ENCODE measurements at regions not wholly inside any gene's neighbourhood (a gene's known extent, or its start where the extent isn't known, plus 50 kb on each side); places are given as distances from the start of the nearest gene placed in this dataset.

- DNase-seq (ENCODE audit: low read depth), result no peak
These were observed 180.3 kb upstream of the MEOX2 start for GRCh38 chr7:15866753-15867152.

- no peak for DNase-seq (ENCODE audit: low read depth)
These were observed 178.1 kb upstream of the MEOX2 start for GRCh38 chr7:15864626-15864991.

GRCh38 chr7:15863951-15864625 lies 177.6 kb upstream of the MEOX2 start:
- DNase-seq (ENCODE audit: low read depth), result peak; percentile 2

- DNase-seq (ENCODE audit: low read depth), result no peak
These were observed 176.3 kb upstream of the MEOX2 start for GRCh38 chr7:15862781-15863165.

GRCh38 chr7:15862016-15862780 lies 175.7 kb upstream of the MEOX2 start:
- no peak for DNase-seq (ENCODE audit: low read depth)

GRCh38 chr7:15860264-15860949 lies 173.9 kb upstream of the MEOX2 start:
- no peak for DNase-seq (ENCODE audit: low read depth)

GRCh38 chr7:15857026-15857425 lies 170.5 kb upstream of the MEOX2 start:
- no peak for DNase-seq (ENCODE audit: low read depth)

GRCh38 chr7:15856311-15856710 lies 169.8 kb upstream of the MEOX2 start:
- no peak for DNase-seq (ENCODE audit: low read depth)

- DNase-seq (ENCODE audit: low read depth), result no peak
These were observed 169.1 kb upstream of the MEOX2 start for GRCh38 chr7:15855525-15856109.

GRCh38 chr7:15854841-15855524 lies 168.5 kb upstream of the MEOX2 start:
- DNase-seq (ENCODE audit: low read depth), result no peak

- DNase-seq (ENCODE audit: low read depth), result peak; percentile 2
These were observed 167.5 kb upstream of the MEOX2 start for GRCh38 chr7:15853832-15854470.

- DNase-seq (ENCODE audit: low read depth), result no peak
These were observed 164.7 kb upstream of the MEOX2 start for GRCh38 chr7:15851201-15851600.

GRCh38 chr7:15848901-15849300 lies 162.4 kb upstream of the MEOX2 start:
- no peak for DNase-seq (ENCODE audit: low read depth)

- no peak for DNase-seq (ENCODE audit: low read depth)
These were observed 161.9 kb upstream of the MEOX2 start for GRCh38 chr7:15848362-15848761.

GRCh38 chr7:15845868-15846267 lies 159.4 kb upstream of the MEOX2 start:
- DNase-seq (ENCODE audit: low read depth), result no peak

GRCh38 chr7:15845461-15845860 lies 159.0 kb upstream of the MEOX2 start:
- DNase-seq (ENCODE audit: low read depth), result no peak

GRCh38 chr7:15839416-15840100 lies 153.1 kb upstream of the MEOX2 start:
- no peak for DNase-seq (ENCODE audit: low read depth)

GRCh38 chr7:15838265-15838664 lies 151.8 kb upstream of the MEOX2 start:
- DNase-seq (ENCODE audit: low read depth), result no peak

GRCh38 chr7:15837306-15837950 lies 150.9 kb upstream of the MEOX2 start:
- DNase-seq (ENCODE audit: low read depth), result no peak

- DNase-seq (ENCODE audit: low read depth), result no peak
These were observed 150.2 kb upstream of the MEOX2 start for GRCh38 chr7:15836651-15837050.
